IMR-90 (cell line): ENCODE measurements at regions not wholly inside any gene's neighbourhood (a gene's known extent, or its start where the extent isn't known, plus 50 kb on each side); places are given as distances from the start of the nearest gene placed in this dataset.

ENCODE experiments used
- ATAC-seq: fragments of 200-7000 bp; cut with Tn5 transposase; 2 replicates; pipeline ENCODE4 v1.9.1; 2020; ENCODE audit warnings: low read depth, mild to moderate bottlenecking, moderate library complexity
- BruUV-seq: library from RNA; stranded (reverse); fragments of 400-500 nt; replicated peaks from 2 replicates; lab custom pipeline; 2021; lab: Mats Ljungman, UMichigan
- CTCF ChIA-PET: fragments of 300-600 bp; formaldehyde crosslinking; extraction: SDS; loops from one replicate; lab custom pipeline; 2021; ENCODE audit warnings: antibody characterized with exemption; lab: Yijun Ruan, JAX
- POLR2A ChIA-PET: fragments of 300-600 bp; sonication (Branson Sonifier 250); formaldehyde crosslinking; loops from one replicate; lab custom pipeline; 2022; ENCODE audit warnings: antibody characterized with exemption; ENCODE audit not compliant: unreplicated experiment; lab: Charles Lee
- DNase-seq: peaks from one replicate; pipeline ENCODE4 v3.0.0; 2013
- H2AFZ ChIP-seq: replicated peaks from 2 replicates; pipeline ENCODE3; 2013; ENCODE audit warnings: low read length, mild to moderate bottlenecking; ENCODE audit not compliant: poor library complexity
- H2AK5ac ChIP-seq: 2 replicates; pipeline ENCODE4 v1.6.1; 2013; ENCODE audit warnings: low read depth, low read length, inconsistent platforms
- H2AK9ac ChIP-seq: replicated peaks from 2 replicates; pipeline ENCODE3; 2013; ENCODE audit warnings: mild to moderate bottlenecking, low read depth, low read length, moderate library complexity; ENCODE audit not compliant: poor library complexity
- H2BK120ac ChIP-seq: 2 replicates; pipeline ENCODE4 v1.6.1; 2013; ENCODE audit warnings: low read depth, low read length, inconsistent platforms
- H2BK15ac ChIP-seq: 3 replicates; pipeline ENCODE4 v1.6.1; 2013; ENCODE audit warnings: low read depth, low read length, inconsistent platforms
- H2BK20ac ChIP-seq: 2 replicates; pipeline ENCODE4 v1.6.1; 2013; ENCODE audit warnings: low read depth, mild to moderate bottlenecking, inconsistent platforms, low read length, moderate library complexity
- H2BK5ac ChIP-seq: 2 replicates; pipeline ENCODE4 v1.6.1; 2013; ENCODE audit warnings: mild to moderate bottlenecking, low read depth, low read length, inconsistent platforms; ENCODE audit not compliant: poor library complexity, severe bottlenecking
- H3K14ac ChIP-seq: replicated peaks from 2 replicates; pipeline ENCODE4 v1.6.1; 2013; ENCODE audit warnings: low read depth, low read length, inconsistent platforms
- H3K18ac ChIP-seq: 2 replicates; pipeline ENCODE4 v1.6.1; 2013; ENCODE audit warnings: low read depth, low read length, control low read depth
- H3K23ac ChIP-seq: 2 replicates; pipeline ENCODE4 v1.6.1; 2013; ENCODE audit warnings: low read depth, low read length, inconsistent platforms
- H3K27ac ChIP-seq: 2 replicates; pipeline ENCODE4 v1.5.1; 2013; ENCODE audit warnings: mild to moderate bottlenecking, control low read depth, low read length; ENCODE audit not compliant: insufficient read depth
- H3K27me3 ChIP-seq: 2 replicates; pipeline ENCODE4 v1.6.1; 2013; ENCODE audit warnings: low read length; ENCODE audit not compliant: control insufficient read depth, insufficient read depth
- H3K36me3 ChIP-seq: 2 replicates; pipeline ENCODE4 v1.6.1; 2013; ENCODE audit warnings: low read length, mixed read lengths; ENCODE audit not compliant: control insufficient read depth, insufficient read depth
- H3K4ac ChIP-seq: 2 replicates; pipeline ENCODE4 v1.6.1; 2013; ENCODE audit warnings: low read depth, low read length, inconsistent platforms
- H3K4me1 ChIP-seq: 2 replicates; pipeline ENCODE4 v1.6.1; 2013; ENCODE audit warnings: low read length, mixed read lengths; ENCODE audit not compliant: control insufficient read depth, insufficient read depth
- H3K4me2 ChIP-seq: 2 replicates; pipeline ENCODE4 v1.6.1; 2013; ENCODE audit warnings: low read depth, mild to moderate bottlenecking, control low read depth, low read length, moderate library complexity
- H3K4me3 ChIP-seq: 2 replicates; pipeline ENCODE4 v1.5.1; 2013; ENCODE audit warnings: low read depth, mild to moderate bottlenecking, control low read depth, low read length, moderate library complexity; ENCODE audit not compliant: insufficient read depth
- H3K56ac ChIP-seq: 2 replicates; pipeline ENCODE4 v1.6.1; 2013; ENCODE audit warnings: low read length, inconsistent platforms; ENCODE audit not compliant: insufficient read depth; ENCODE audit errors: extremely low read depth
- H3K79me1 ChIP-seq, 2 experiments: 2 replicates each; pipeline ENCODE4 v1.6.1; 2013; ENCODE audit warnings: low read length in 2 of 2, inconsistent platforms in 1 of 2, low read depth in 1 of 2
- H3K9ac ChIP-seq: 2 replicates; pipeline ENCODE4 v1.6.1; 2013; ENCODE audit warnings: low read depth, low read length, control low read depth
- H3K9me1 ChIP-seq: 2 replicates; pipeline ENCODE4 v1.6.1; 2013; ENCODE audit warnings: low read length, inconsistent platforms; ENCODE audit not compliant: insufficient read depth
- H3K9me3 ChIP-seq: 2 replicates; pipeline ENCODE4 v1.6.1; 2013; ENCODE audit warnings: low read length; ENCODE audit not compliant: control insufficient read depth, insufficient read depth
- H4K20me1 ChIP-seq: 2 replicates; pipeline ENCODE4 v1.6.1; 2013; ENCODE audit warnings: low read length, inconsistent platforms; ENCODE audit not compliant: insufficient read depth
- H4K5ac ChIP-seq: 2 replicates; pipeline ENCODE4 v1.6.1; 2013; ENCODE audit warnings: mild to moderate bottlenecking, low read depth, low read length, control low read depth
- H4K8ac ChIP-seq, 2 experiments: 2 replicates each; pipeline ENCODE4 v1.6.1; 2013; ENCODE audit warnings: low read depth in 2 of 2, low read length in 2 of 2, control low read depth in 1 of 2, inconsistent platforms in 1 of 2
- H4K91ac ChIP-seq: 2 replicates; pipeline ENCODE4 v1.6.1; 2013; ENCODE audit warnings: low read depth, low read length, inconsistent platforms; ENCODE audit not compliant: insufficient read depth
- CEBPB ChIP-seq: IDR thresholded peaks from 2 replicates; pipeline ENCODE4 v1.6.1; 2012; ENCODE audit warnings: low read depth, low read length, improper control_type of control experiment
- CTCF ChIP-seq: conservative IDR thresholded peaks from 2 replicates; pipeline ENCODE4 v1.5.1; 2012; ENCODE audit warnings: mild to moderate bottlenecking, low read depth, low read length, improper control_type of control experiment
- ELK1 ChIP-seq: fragments of 150-350 bp; IDR thresholded peaks from 2 replicates; pipeline ENCODE4 v1.6.1; 2016; ENCODE audit warnings: low read depth, mild to moderate bottlenecking, low read length, moderate library complexity, borderline replicate concordance
- FOS ChIP-seq: fragments of 150-350 bp; IDR thresholded peaks from 2 replicates; pipeline ENCODE4 v1.6.1; 2016; ENCODE audit warnings: low read depth, low read length
- MXI1 ChIP-seq: IDR thresholded peaks from 2 replicates; pipeline ENCODE4 v1.6.1; 2012; ENCODE audit warnings: low read depth, mild to moderate bottlenecking, low read length, moderate library complexity, borderline replicate concordance
- NFE2L2 ChIP-seq: fragments of 150-350 bp; IDR thresholded peaks from 2 replicates; pipeline ENCODE4 v1.6.1; 2016; ENCODE audit warnings: low read depth, mild to moderate bottlenecking, low read length
- POLR2A ChIP-seq: IDR thresholded peaks from 2 replicates; pipeline ENCODE4 v1.6.1; 2012; ENCODE audit warnings: mild to moderate bottlenecking, low read depth, low read length
- RAD21 ChIP-seq: IDR thresholded peaks from 2 replicates; pipeline ENCODE4 v1.6.1; 2012; ENCODE audit warnings: low read length, improper control_type of control experiment
- RFX5 ChIP-seq: IDR thresholded peaks from 2 replicates; pipeline ENCODE4 v1.8.0; 2012; ENCODE audit warnings: low read depth, mild to moderate bottlenecking, low read length, moderate library complexity
- SMC3 ChIP-seq: fragments of 150-350 bp; IDR thresholded peaks from 2 replicates; pipeline ENCODE4 v1.6.1; 2016; ENCODE audit warnings: low read depth, mild to moderate bottlenecking, antibody characterized with exemption, low read length, moderate library complexity
- WGBS, 2 experiments: methylation state at CpG; one replicate each; pipeline versions ENCODE4 v1.1.5 to v1.1.7; 2013; ENCODE audit warnings: missing lambda C conversion rate in 2 of 2; ENCODE audit not compliant: insufficient read length in 1 of 2; ENCODE audit errors: extremely low coverage in 2 of 2; 5-methylcytosine and 5-hydroxymethylcytosine counted together
- dilution Hi-C: fragments of 300-500 bp; cut with HindIII; formaldehyde crosslinking; loops from one replicate; pipeline ENCODE4 v1.14.3; 2018; ENCODE audit warnings: low sequenced_read_pairs; ENCODE audit not compliant: unreplicated experiment
- in situ Hi-C: fragments of 300-500 bp; cut with MboI; formaldehyde crosslinking; loops from 3 replicates; pipeline ENCODE4 v1.14.3; 2019; ENCODE audit warnings: low sequenced_read_pairs, inconsistent platforms, mixed read lengths
- intact Hi-C: fragments of 100-400 bp; cut with micrococcal nuclease; formaldehyde crosslinking; loops from 2 replicates; pipeline ENCODE4 v1.10.0; 2022

DNA sequence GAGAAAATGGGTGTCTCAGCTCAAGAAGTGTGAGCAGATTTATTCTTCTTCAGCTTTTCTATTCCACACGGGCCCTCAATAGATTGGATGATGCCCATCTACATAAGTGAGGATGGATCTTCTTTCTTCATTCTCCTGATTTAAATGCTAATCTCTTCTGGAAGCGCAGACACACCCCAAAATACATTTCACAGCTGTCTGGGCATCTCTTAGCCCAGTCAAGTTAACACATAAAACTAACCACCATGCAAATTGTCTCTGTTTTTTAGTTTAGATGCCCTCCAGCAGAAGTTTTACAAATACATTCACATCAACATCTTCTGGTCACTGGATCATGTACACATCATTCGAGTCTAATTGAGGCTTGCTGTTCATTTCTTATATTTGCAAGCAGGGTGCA, 249.0 kb upstream of the VCX3A start:
- intact Hi-C loops (no loop called here), in situ Hi-C loops (no loop called here), dilution Hi-C loops (no loop called here)
- Histone ChIP-seq H3K4me2 (no peak overlapping the region), H3K14ac (no peak overlapping the region), H3K4me3 (no peak overlapping the region), H3K56ac (no peak overlapping the region), H4K91ac (no peak overlapping the region), H2BK120ac (no peak overlapping the region), H2BK15ac (no peak overlapping the region), H3K18ac (no peak overlapping the region), H3K79me1 (no peaks in the 10 kb centered on the region), H3K27me3 (no peaks in the 10 kb centered on the region), H3K4ac (no peak overlapping the region), H4K20me1 (no peaks in the 10 kb centered on the region), H3K9ac (no peak overlapping the region), H4K5ac (no peak overlapping the region), H3K9me1 (no peaks in the 10 kb centered on the region), H4K8ac (no peak overlapping the region), H3K36me3 (no peaks in the 10 kb centered on the region), H2AK9ac (no peak overlapping the region), H2BK5ac (no peak overlapping the region), H2AFZ (no peak overlapping the region), H3K4me1 (no peaks in the 10 kb centered on the region), H2AK5ac (no peak overlapping the region), H3K27ac (no peak overlapping the region), H3K23ac (no peak overlapping the region), H3K9me3 (peaks cover 8% of the 10 kb centered on the region), H2BK20ac (no peak overlapping the region)
- TF ChIP-seq RAD21 (no peak), RFX5 (no peak), SMC3 (no peak), CTCF (no peak), MXI1 (no peak), FOS (no peak), ELK1 (no peak), NFE2L2 (no peak), POLR2A (no peak), CEBPB (no peak)
- no peak for DNase-seq
- ChIA-PET POLR2A (no interaction called here), CTCF (no interaction called here)
- no peak for ATAC-seq
- WGBS, 2 experiments = no CpG with 5 or more reads among the region's 3 CpGs
- no TSS peak for BruUV-seq
